Transverse colon (tissue), 4 donors: ENCODE measurements at regions not wholly inside any gene's neighbourhood (a gene's known extent, or its start where the extent isn't known, plus 50 kb on each side); places are given as distances from the start of the nearest gene placed in this dataset.

Experiments used
- EP300 ChIP-seq: sonication (generic); formaldehyde crosslinking; IDR thresholded peaks from one replicate; pipeline ENCODE4 v1.6.1; 2017; ENCODE audit warnings: antibody characterized with exemption, low read depth
- POLR2A ChIP-seq: fragments of 450-650 bp; IDR thresholded peaks from one replicate; pipeline ENCODE4 v1.6.1; 2016; ENCODE audit warnings: antibody characterized with exemption, mild to moderate bottlenecking, moderate library complexity
- POLR2AphosphoS5 ChIP-seq, 3 donors: sonication (generic); formaldehyde crosslinking; IDR thresholded peaks; one replicate each; pipeline ENCODE4 v1.6.1; 2016; ENCODE audit warnings: antibody characterized with exemption in 3 of 3
- TF ChIP-seq, protein P1 (sequence below), 5 experiments: fragments of 200-600 bp in 3 of 5; fragments of 450-650 bp in 2 of 5; sonication (generic) in 3 of 5; IDR thresholded peaks; 1 replicate in 2 of 5; 2 replicates in 3 of 5; pipeline ENCODE4 v1.5.1; 2016 to 2017; ENCODE audit warnings: antibody characterized with exemption in 5 of 5, inconsistent platforms in 3 of 5, mild to moderate bottlenecking in 2 of 5, moderate library complexity in 1 of 5

- TF ChIP-seq, protein P1, sequence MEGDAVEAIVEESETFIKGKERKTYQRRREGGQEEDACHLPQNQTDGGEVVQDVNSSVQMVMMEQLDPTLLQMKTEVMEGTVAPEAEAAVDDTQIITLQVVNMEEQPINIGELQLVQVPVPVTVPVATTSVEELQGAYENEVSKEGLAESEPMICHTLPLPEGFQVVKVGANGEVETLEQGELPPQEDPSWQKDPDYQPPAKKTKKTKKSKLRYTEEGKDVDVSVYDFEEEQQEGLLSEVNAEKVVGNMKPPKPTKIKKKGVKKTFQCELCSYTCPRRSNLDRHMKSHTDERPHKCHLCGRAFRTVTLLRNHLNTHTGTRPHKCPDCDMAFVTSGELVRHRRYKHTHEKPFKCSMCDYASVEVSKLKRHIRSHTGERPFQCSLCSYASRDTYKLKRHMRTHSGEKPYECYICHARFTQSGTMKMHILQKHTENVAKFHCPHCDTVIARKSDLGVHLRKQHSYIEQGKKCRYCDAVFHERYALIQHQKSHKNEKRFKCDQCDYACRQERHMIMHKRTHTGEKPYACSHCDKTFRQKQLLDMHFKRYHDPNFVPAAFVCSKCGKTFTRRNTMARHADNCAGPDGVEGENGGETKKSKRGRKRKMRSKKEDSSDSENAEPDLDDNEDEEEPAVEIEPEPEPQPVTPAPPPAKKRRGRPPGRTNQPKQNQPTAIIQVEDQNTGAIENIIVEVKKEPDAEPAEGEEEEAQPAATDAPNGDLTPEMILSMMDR (IDR thresholded peaks at IDR 0.05), result no peak
- TF ChIP-seq POLR2AphosphoS5 (IDR thresholded peaks at IDR 0.05) (no peak), POLR2A (no peak), EP300 (no peak)
Measured at GRCh38 chr13:47650209-47650608, 350.9 kb downstream of the SUCLA2 start.
